ENCODE measurements at regions not wholly inside any gene's neighbourhood (a gene's known extent, or its start where the extent isn't known, plus 50 kb on each side); places are given as distances from the start of the nearest gene placed in this dataset.

DNA sequence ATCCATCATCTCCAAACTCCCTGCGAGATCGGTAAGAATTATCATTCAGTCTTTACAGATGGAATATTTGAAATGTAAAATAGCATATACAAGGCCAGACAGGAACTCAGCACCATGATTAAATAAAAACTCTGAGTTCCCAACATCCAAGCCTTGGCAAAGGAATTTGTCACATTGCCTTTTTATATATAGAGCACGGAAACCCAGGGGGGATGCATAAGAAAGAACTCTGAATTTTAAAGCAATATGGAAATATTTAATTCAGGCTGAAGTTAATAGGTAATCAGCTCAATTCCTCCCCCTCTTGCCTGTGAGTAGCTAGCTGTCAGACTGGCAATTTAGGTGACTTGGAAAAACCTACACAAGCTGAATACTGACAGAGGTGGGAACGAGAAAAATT lies 217.9 kb upstream of the KCNMB2 start:
- no peak overlapping the region for H3K27ac ChIP-seq (replicated peaks in 1 of 4)
- WGBS, result 85% methylated on average over 4 of the region's 4 CpGs
- H3K4me3 ChIP-seq, result no peak overlapping the region
- H3K27me3 ChIP-seq, result no peaks in the 10 kb centered on the region
- H3K4me1 ChIP-seq, result peaks cover 12 to 31% (median 29%) of the 10 kb centered on the region in 4 donors
- intact Hi-C loops (cut with DNase I), result no loop called here
- TF ChIP-seq, protein P1, sequence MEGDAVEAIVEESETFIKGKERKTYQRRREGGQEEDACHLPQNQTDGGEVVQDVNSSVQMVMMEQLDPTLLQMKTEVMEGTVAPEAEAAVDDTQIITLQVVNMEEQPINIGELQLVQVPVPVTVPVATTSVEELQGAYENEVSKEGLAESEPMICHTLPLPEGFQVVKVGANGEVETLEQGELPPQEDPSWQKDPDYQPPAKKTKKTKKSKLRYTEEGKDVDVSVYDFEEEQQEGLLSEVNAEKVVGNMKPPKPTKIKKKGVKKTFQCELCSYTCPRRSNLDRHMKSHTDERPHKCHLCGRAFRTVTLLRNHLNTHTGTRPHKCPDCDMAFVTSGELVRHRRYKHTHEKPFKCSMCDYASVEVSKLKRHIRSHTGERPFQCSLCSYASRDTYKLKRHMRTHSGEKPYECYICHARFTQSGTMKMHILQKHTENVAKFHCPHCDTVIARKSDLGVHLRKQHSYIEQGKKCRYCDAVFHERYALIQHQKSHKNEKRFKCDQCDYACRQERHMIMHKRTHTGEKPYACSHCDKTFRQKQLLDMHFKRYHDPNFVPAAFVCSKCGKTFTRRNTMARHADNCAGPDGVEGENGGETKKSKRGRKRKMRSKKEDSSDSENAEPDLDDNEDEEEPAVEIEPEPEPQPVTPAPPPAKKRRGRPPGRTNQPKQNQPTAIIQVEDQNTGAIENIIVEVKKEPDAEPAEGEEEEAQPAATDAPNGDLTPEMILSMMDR (IDR thresholded peaks at IDR 0.05), result no peak
- TF ChIP-seq EP300 (IDR thresholded peaks at IDR 0.05) (no peak), POLR2AphosphoS5 (IDR thresholded peaks at IDR 0.05) (no peak), POLR2A (IDR thresholded peaks at IDR 0.05; ENCODE audit: low read depth) (no peak)
- DNase-seq (ENCODE audit: extremely low spot score), result no peak
- no peaks in the 10 kb centered on the region for H3K9me3 ChIP-seq
- H3K36me3 ChIP-seq, result no peaks in the 10 kb centered on the region

DNA sequence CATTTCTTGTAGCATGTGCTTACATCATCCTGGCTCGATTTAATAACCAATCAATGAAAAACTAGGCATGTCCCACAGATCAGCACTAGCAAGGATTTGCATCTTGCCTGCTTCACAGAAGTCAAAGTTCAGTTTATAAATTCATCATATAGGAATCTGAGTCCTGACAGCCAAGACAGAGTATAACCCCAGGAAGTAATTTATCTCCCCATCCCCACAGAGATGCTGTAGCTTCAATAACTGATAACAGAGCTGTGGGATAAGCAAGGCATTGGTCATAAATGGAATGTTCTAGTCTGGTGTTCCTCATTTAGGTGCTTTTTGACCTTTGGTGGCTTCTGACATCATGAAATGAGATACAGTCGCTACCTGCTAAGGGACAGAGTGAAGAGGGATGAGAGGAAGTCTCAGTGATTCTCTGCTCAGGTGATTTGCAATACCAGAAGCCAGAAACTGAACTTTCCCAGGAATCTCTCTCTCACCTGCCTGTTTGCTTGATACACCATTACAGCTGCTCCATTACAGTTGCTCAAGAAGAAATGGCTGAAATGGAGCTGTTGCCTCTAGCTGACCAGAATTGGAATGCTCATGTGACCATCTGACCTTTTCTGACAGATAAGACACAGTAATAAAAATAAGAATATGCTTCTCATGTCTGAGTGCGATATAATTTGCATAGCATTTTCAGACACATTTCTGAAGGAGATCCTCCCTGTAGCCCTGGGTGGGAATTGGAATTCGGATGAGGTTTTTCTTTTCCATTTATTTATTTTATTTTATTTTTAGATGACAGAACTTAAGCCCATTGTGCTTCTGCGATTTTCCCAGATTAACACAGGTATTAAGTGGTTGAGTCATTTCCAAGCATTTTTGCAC lies 217.1 kb upstream of the KCNMB2 start:
- H3K4me3 ChIP-seq, result no peak overlapping the region
- intact Hi-C loops (cut with DNase I), result no loop called here
- TF ChIP-seq POLR2A (IDR thresholded peaks at IDR 0.05; ENCODE audit: low read depth), result no peak
- TF ChIP-seq, protein P1 (IDR thresholded peaks at IDR 0.05), result no peak
- no peak for TF ChIP-seq EP300 (IDR thresholded peaks at IDR 0.05)
- TF ChIP-seq POLR2AphosphoS5 (IDR thresholded peaks at IDR 0.05), result no peak

DNA sequence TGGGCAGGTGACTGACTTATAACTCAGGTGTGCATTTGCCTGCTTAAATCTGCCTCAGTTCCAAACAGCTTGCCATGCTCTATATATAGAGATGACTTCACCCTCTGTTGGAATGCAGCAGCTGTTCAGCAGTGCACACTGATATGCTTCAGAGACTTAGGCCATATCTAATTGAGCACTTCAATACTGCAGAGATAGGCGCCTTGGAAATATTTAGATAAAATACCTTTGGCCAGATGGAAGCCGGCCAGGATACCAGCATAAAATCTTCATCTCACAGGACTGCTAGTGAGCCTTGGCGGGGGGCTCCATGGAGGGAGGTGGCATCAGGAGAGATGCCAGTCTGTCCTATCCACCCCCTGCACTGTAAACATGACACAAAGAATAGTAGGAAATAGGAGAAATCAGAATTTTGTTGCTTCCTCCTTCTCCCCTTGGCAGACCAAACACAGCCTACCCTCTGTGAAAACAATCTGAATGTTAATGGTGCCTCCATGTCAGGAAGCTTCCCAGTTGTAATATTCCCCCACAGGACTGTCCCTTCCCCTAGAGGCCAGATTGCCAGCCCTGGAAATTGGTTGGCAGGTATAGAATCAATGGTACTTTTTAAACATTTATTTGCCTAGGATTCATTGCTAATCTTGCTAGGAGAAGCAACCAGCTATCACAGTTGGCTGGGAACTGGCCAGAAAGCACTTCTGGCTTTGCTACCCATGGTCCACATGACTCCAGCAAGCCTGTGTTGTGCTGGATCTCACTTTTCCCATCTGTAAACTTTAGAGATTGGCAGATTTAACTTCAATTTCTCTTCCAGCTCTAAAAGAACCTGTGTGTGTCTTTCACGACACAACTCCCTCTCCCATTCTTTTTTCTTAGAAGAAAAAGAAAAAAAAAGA lies 215.5 kb upstream of the KCNMB2 start:
- WGBS, result 73% methylated on average over 4 of the region's 4 CpGs
- Histone ChIP-seq H3K4me3 (no peak overlapping the region), H3K27ac (replicated peaks in 1 of 4) (peak overlapping the region in 2 of 4 donors; percentile 38 to 40), H3K36me3 (no peaks in the 10 kb centered on the region), H3K4me1 (peaks cover 19 to 42% (median 36%) of the 10 kb centered on the region in 4 donors), H3K27me3 (no peaks in the 10 kb centered on the region), H3K9me3 (no peaks in the 10 kb centered on the region)
- intact Hi-C loops (cut with DNase I), result loop anchor here (10.0 kb wide), 1 partner anchor 956 kb away; no protein-coding TSS in a partner anchor
- no peak for DNase-seq (ENCODE audit: extremely low spot score)
- TF ChIP-seq POLR2A (IDR thresholded peaks at IDR 0.05; ENCODE audit: low read depth), result no peak
- no peak for TF ChIP-seq EP300 (IDR thresholded peaks at IDR 0.05)
- no peak for TF ChIP-seq POLR2AphosphoS5 (IDR thresholded peaks at IDR 0.05)
- TF ChIP-seq, protein P1 (IDR thresholded peaks at IDR 0.05), result no peak

More for the DNA sequence above, 217.1 kb upstream of the KCNMB2 start:
- H3K27me3 ChIP-seq, result no peaks in the 10 kb centered on the region
- 76% methylated on average over 5 of the region's 5 CpGs for WGBS
- no peaks in the 10 kb centered on the region for H3K36me3 ChIP-seq
- no peak for DNase-seq (ENCODE audit: extremely low spot score)
- H3K27ac ChIP-seq (replicated peaks in 1 of 4), result no peak overlapping the region
- no peaks in the 10 kb centered on the region for H3K9me3 ChIP-seq
- H3K4me1 ChIP-seq, result peaks cover 12 to 31% (median 29%) of the 10 kb centered on the region in 4 donors

DNA sequence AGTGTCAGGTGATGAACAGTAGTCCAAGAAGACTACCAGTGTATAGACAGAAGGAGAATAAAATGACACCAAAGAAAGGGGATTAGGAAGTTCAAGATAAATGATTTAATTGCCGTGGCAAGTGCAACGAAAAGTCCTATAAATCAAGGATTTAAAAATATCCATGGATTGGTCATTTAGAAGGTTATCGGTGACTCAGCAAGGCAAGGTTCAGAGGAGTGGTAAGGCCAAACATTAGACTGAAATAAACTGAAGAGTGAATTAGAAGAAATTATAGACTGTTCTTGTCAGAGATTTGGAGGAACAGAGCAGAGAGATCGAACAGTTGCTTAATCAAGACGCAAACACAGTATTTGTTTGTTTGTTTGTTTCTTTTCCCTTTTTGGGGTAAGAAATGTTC lies 211.9 kb upstream of the KCNMB2 start:
- H3K9me3 ChIP-seq, result no peaks in the 10 kb centered on the region
- H3K36me3 ChIP-seq, result no peaks in the 10 kb centered on the region
- TF ChIP-seq, protein P1 (IDR thresholded peaks at IDR 0.05), result no peak
- TF ChIP-seq POLR2AphosphoS5 (IDR thresholded peaks at IDR 0.05), result no peak
- no peak for TF ChIP-seq POLR2A (IDR thresholded peaks at IDR 0.05; ENCODE audit: low read depth)
- no peak for TF ChIP-seq EP300 (IDR thresholded peaks at IDR 0.05)
- WGBS, result 82% methylated on average over 5 of the region's 5 CpGs
- intact Hi-C loops (cut with DNase I), result loop anchor here (10.0 kb wide), 1 partner anchor 960 kb away; no protein-coding TSS in a partner anchor
- no peak for DNase-seq (ENCODE audit: extremely low spot score)
- no peak overlapping the region for H3K4me3 ChIP-seq
- H3K4me1 ChIP-seq, result peaks cover 19 to 38% (median 33%) of the 10 kb centered on the region in 4 donors
- H3K27me3 ChIP-seq, result no peaks in the 10 kb centered on the region
- H3K27ac ChIP-seq (replicated peaks in 1 of 4), result no peak overlapping the region
